A673 (cell line): ENCODE measurements at regions not wholly inside any gene's neighbourhood (a gene's known extent, or its start where the extent isn't known, plus 50 kb on each side); places are given as distances from the start of the nearest gene placed in this dataset. TPM values are rescaled to one million over a fixed set of nuclear protein-coding genes. Genes with fewer than 3 reads are reported as not detected.

Experiments used
- BruUV-seq: library from RNA; stranded (reverse); fragments of 400-500 nt; replicated peaks from 2 replicates; lab custom pipeline; 2021; lab: Mats Ljungman, UMichigan
- CTCF ChIA-PET: fragments of 300-600 bp; sonication (Branson Sonifier 250); formaldehyde crosslinking; loops from one replicate; lab custom pipeline; 2022; ENCODE audit warnings: antibody characterized with exemption; lab: Charles Lee
- POLR2A ChIA-PET: fragments of 300-600 bp; sonication (Branson Sonifier 250); formaldehyde crosslinking; loops from one replicate; lab custom pipeline; 2022; ENCODE audit warnings: antibody characterized with exemption; ENCODE audit not compliant: low non-redundant PET; lab: Charles Lee
- DNase-seq: peaks from one replicate; pipeline ENCODE4 v3.0.0-alpha.2; 2015; ENCODE audit warnings: low spot score
- H3K27ac ChIP-seq: fragments of 200-600 bp; sonication (generic); 2 replicates; pipeline ENCODE4 v1.5.1; 2016; ENCODE audit warnings: mixed run types, low read depth, mild to moderate bottlenecking, mixed read lengths, antibody characterized with exemption, low read length; ENCODE audit not compliant: poor library complexity, severe bottlenecking
- H3K27me3 ChIP-seq: fragments of 200-600 bp; sonication (generic); replicated peaks from 2 replicates; pipeline ENCODE4 v1.6.1; 2017; ENCODE audit warnings: mixed run types, low read depth, mild to moderate bottlenecking, mixed read lengths, antibody characterized with exemption, low read length; ENCODE audit not compliant: insufficient read depth, poor library complexity
- H3K36me3 ChIP-seq: fragments of 200-600 bp; sonication (generic); 2 replicates; pipeline ENCODE4 v1.6.1; 2016; ENCODE audit warnings: mixed run types, mild to moderate bottlenecking, mixed read lengths, antibody characterized with exemption, low read length; ENCODE audit not compliant: insufficient read depth, poor library complexity, severe bottlenecking
- H3K4me1 ChIP-seq: fragments of 200-600 bp; sonication (generic); 2 replicates; pipeline ENCODE4 v1.6.1; 2017; ENCODE audit warnings: mixed run types, mild to moderate bottlenecking, mixed read lengths, antibody characterized with exemption, low read length; ENCODE audit not compliant: insufficient read depth, poor library complexity, severe bottlenecking
- H3K4me3 ChIP-seq: fragments of 200-600 bp; sonication (generic); 2 replicates; pipeline ENCODE4 v1.5.1; 2016; ENCODE audit warnings: low read depth, mixed run types, mild to moderate bottlenecking, mixed read lengths, low read length; ENCODE audit not compliant: poor library complexity, severe bottlenecking
- H3K9me3 ChIP-seq: fragments of 200-600 bp; sonication (generic); 2 replicates; pipeline ENCODE4 v1.6.1; 2016; ENCODE audit warnings: mixed run types, low read depth, mild to moderate bottlenecking, mixed read lengths, antibody characterized with exemption, low read length; ENCODE audit not compliant: poor library complexity, severe bottlenecking
- EZH2 ChIP-seq: fragments of 200-600 bp; sonication (generic); IDR thresholded peaks from 2 replicates; pipeline ENCODE4 v1.6.1; 2017; ENCODE audit warnings: borderline replicate concordance, low read depth, mild to moderate bottlenecking, mixed read lengths, antibody characterized with exemption, low read length; ENCODE audit not compliant: poor library complexity, severe bottlenecking
- intact Hi-C: fragments of 100-400 bp; cut with micrococcal nuclease; formaldehyde crosslinking; loops from one replicate; pipeline ENCODE4 v1.10.0; 2022; ENCODE audit not compliant: unreplicated experiment
- microRNA-seq: library from miRNA; unstranded; fragments of <30 nt; microRNA quantifications from one replicate; pipeline ENCODE4 v1.2.0, GENCODE V29; 2021
- TF ChIP-seq, protein P1 (sequence below): fragments of 300-800, 200-600 bp; sonication (generic); conservative IDR thresholded peaks from 2 replicates; pipeline ENCODE4 v1.5.1; 2017; ENCODE audit warnings: low read depth, mild to moderate bottlenecking, antibody characterized with exemption, low read length, moderate library complexity, mixed read lengths

DNA sequence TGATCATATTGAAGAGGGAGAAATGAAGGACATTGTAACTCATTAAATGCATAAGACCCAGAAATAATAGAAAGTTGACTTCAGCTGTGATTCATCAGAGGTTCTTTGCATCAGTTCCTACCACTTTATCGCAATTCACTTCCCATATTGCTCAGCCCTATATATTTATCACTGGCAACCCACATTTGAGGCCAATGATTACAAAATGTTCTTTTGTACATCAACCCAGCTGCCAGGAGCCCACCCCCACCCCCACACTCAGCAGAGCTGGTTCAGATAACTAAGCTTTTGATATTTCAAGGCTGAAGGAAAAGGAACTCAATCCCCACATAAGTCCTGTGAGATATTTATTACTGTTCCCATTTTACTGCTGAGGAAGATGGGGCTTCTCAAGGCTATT, 51.2 kb upstream of the TMPO start:
- no TSS peak for BruUV-seq
- no peak for TF ChIP-seq EZH2
- TF ChIP-seq, protein P1, sequence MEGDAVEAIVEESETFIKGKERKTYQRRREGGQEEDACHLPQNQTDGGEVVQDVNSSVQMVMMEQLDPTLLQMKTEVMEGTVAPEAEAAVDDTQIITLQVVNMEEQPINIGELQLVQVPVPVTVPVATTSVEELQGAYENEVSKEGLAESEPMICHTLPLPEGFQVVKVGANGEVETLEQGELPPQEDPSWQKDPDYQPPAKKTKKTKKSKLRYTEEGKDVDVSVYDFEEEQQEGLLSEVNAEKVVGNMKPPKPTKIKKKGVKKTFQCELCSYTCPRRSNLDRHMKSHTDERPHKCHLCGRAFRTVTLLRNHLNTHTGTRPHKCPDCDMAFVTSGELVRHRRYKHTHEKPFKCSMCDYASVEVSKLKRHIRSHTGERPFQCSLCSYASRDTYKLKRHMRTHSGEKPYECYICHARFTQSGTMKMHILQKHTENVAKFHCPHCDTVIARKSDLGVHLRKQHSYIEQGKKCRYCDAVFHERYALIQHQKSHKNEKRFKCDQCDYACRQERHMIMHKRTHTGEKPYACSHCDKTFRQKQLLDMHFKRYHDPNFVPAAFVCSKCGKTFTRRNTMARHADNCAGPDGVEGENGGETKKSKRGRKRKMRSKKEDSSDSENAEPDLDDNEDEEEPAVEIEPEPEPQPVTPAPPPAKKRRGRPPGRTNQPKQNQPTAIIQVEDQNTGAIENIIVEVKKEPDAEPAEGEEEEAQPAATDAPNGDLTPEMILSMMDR, result no peak
- no peak for DNase-seq
- intact Hi-C loops, result no loop called here
- Histone ChIP-seq H3K27me3 (no peaks in the 10 kb centered on the region), H3K27ac (no peak overlapping the region), H3K9me3 (no peaks in the 10 kb centered on the region), H3K4me3 (no peak overlapping the region), H3K4me1 (no peaks in the 10 kb centered on the region), H3K36me3 (no peaks in the 10 kb centered on the region)
- ChIA-PET POLR2A (no interaction called here), CTCF (no interaction called here)

DNA sequence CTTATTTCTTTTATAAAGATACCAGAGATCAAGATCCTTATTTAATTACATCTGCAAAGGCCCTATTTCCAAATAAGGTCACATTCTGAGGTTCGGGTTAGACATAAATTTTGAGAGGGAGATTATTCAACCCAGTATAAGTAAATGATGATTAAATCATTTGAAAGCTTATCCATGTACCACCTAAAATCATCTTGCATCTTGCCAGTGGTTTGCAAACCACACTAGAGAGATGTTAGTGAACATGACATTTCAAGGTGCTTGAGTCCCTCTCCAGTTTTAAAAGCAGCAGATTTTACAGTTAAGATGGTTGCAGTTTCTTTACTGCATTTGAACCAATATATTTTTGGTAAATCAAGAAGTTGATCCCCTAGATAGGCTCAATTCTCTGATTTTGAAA, 49.9 kb upstream of the TMPO start:
- intact Hi-C loops, result no loop called here
- no peaks in the 10 kb centered on the region for H3K27me3 ChIP-seq
- BruUV-seq, result no TSS peak
- no peak overlapping the region for H3K4me3 ChIP-seq
- H3K9me3 ChIP-seq, result no peaks in the 10 kb centered on the region
- no peaks in the 10 kb centered on the region for H3K36me3 ChIP-seq
- H3K4me1 ChIP-seq, result no peaks in the 10 kb centered on the region
- ChIA-PET CTCF (no interaction called here), POLR2A (no interaction called here)
- H3K27ac ChIP-seq, result no peak overlapping the region
- DNase-seq, result no peak
- TF ChIP-seq, protein P1, result no peak

Small RNA genes lying in the stretch of these regions (microRNA-seq; reads per million reads assigned to microRNA genes)
- gene MIR4303 (not detected), gene MIR4495 (not detected)
